ENCODE measurements at regions not wholly inside any gene's neighbourhood (a gene's known extent, or its start where the extent isn't known, plus 50 kb on each side); places are given as distances from the start of the nearest gene placed in this dataset.

DNA sequence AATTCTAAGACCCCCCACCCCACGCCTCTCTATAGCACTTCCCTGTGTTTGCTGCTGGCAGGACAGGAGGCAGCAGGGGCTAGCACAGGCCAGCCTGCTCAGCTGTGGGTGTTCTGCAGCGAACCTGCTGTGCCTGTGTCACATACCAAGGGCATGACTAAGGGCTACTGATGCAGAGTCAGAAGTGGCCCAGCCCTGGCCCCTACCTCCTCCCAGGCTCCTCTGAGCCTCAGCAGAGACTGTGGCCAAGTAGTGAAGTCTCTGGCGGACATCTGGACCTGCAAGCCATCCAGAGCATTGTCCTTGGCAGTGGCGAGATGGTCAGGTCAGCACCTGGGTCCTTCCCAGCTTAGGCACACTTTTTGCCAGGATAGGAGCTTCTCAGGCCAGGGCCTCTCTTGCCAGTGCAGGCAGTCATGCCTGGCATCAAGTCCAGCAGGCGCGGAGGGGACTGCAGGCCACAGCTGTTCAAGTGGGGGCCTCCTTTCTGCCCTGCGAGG lies 116.3 kb upstream of the RET start:
- BruUV-seq (replicated peaks), result no TSS peak
- Histone ChIP-seq H3K4me1 (ENCODE audit: insufficient read depth, low read length, poor library complexity, severe bottlenecking) (no peaks in the 10 kb centered on the region), H3K9me3 (ENCODE audit: low read depth, low read length, poor library complexity, severe bottlenecking) (no peaks in the 10 kb centered on the region), H3K4me3 (ENCODE audit: low read depth, low read length, poor library complexity, severe bottlenecking) (no peak overlapping the region), H3K36me3 (ENCODE audit: insufficient read depth, low read length, poor library complexity, severe bottlenecking) (no peaks in the 10 kb centered on the region), H3K27me3 (replicated peaks; ENCODE audit: insufficient read depth, low read depth, low read length, poor library complexity) (no peaks in the 10 kb centered on the region), H3K27ac (ENCODE audit: low read depth, low read length, poor library complexity, severe bottlenecking) (no peak overlapping the region)
- intact Hi-C loops (cut with micrococcal nuclease; ENCODE audit: unreplicated experiment), result no loop called here
- DNase-seq (ENCODE audit: low spot score), result no peak
- TF ChIP-seq, protein P1, sequence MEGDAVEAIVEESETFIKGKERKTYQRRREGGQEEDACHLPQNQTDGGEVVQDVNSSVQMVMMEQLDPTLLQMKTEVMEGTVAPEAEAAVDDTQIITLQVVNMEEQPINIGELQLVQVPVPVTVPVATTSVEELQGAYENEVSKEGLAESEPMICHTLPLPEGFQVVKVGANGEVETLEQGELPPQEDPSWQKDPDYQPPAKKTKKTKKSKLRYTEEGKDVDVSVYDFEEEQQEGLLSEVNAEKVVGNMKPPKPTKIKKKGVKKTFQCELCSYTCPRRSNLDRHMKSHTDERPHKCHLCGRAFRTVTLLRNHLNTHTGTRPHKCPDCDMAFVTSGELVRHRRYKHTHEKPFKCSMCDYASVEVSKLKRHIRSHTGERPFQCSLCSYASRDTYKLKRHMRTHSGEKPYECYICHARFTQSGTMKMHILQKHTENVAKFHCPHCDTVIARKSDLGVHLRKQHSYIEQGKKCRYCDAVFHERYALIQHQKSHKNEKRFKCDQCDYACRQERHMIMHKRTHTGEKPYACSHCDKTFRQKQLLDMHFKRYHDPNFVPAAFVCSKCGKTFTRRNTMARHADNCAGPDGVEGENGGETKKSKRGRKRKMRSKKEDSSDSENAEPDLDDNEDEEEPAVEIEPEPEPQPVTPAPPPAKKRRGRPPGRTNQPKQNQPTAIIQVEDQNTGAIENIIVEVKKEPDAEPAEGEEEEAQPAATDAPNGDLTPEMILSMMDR (conservative IDR thresholded peaks at IDR 0.05; ENCODE audit: low read depth, low read length), result no peak
- no peak for TF ChIP-seq EZH2 (IDR thresholded peaks at IDR 0.05; ENCODE audit: borderline replicate concordance, low read depth, low read length, poor library complexity, severe bottlenecking)
- CTCF ChIA-PET, result no interaction called here
- POLR2A ChIA-PET (ENCODE audit: low non-redundant PET), result no interaction called here

GRCh38 chr10:42960991-42961795 lies 115.7 kb upstream of the RET start:
- intact Hi-C loops (cut with micrococcal nuclease; ENCODE audit: unreplicated experiment), result no loop called here
- Histone ChIP-seq H3K4me1 (ENCODE audit: insufficient read depth, low read length, poor library complexity, severe bottlenecking) (no peaks in the 10 kb centered on the region), H3K4me3 (ENCODE audit: low read depth, low read length, poor library complexity, severe bottlenecking) (no peak overlapping the region), H3K36me3 (ENCODE audit: insufficient read depth, low read length, poor library complexity, severe bottlenecking) (no peaks in the 10 kb centered on the region), H3K9me3 (ENCODE audit: low read depth, low read length, poor library complexity, severe bottlenecking) (no peaks in the 10 kb centered on the region), H3K27me3 (replicated peaks; ENCODE audit: insufficient read depth, low read depth, low read length, poor library complexity) (no peaks in the 10 kb centered on the region), H3K27ac (ENCODE audit: low read depth, low read length, poor library complexity, severe bottlenecking) (no peak overlapping the region)
- BruUV-seq (replicated peaks), result no TSS peak
- ChIA-PET POLR2A (ENCODE audit: low non-redundant PET) (no interaction called here), CTCF (no interaction called here)
- TF ChIP-seq EZH2 (IDR thresholded peaks at IDR 0.05; ENCODE audit: borderline replicate concordance, low read depth, low read length, poor library complexity, severe bottlenecking), result no peak
- TF ChIP-seq, protein P1 (conservative IDR thresholded peaks at IDR 0.05; ENCODE audit: low read depth, low read length), result no peak
- no peak for DNase-seq (ENCODE audit: low spot score)

DNA sequence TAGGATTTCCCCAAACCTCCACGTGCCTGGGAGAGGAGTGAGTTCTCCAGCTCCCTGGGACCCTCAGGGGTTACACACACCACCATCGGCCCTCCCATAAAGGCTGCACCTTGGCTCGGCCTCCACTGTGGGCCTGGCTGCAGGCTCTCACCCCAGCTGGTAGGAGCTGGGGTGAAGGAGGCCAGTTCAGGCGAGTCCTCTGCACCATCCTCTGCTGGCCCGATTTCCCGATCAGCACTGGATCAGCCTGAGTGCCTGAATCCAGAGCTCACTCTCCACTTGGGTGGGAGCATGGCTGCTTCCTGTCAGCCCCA lies 115.1 kb upstream of the RET start:
- CTCF ChIA-PET, result no interaction called here
- H3K27ac ChIP-seq (ENCODE audit: low read depth, low read length, poor library complexity, severe bottlenecking), result no peak overlapping the region
- H3K4me1 ChIP-seq (ENCODE audit: insufficient read depth, low read length, poor library complexity, severe bottlenecking), result no peaks in the 10 kb centered on the region
- BruUV-seq (replicated peaks), result no TSS peak
- H3K9me3 ChIP-seq (ENCODE audit: low read depth, low read length, poor library complexity, severe bottlenecking), result no peaks in the 10 kb centered on the region
- intact Hi-C loops (cut with micrococcal nuclease; ENCODE audit: unreplicated experiment), result no loop called here
- POLR2A ChIA-PET (ENCODE audit: low non-redundant PET), result no interaction called here
- DNase-seq (ENCODE audit: low spot score), result no peak
- no peaks in the 10 kb centered on the region for H3K36me3 ChIP-seq (ENCODE audit: insufficient read depth, low read length, poor library complexity, severe bottlenecking)
- no peak overlapping the region for H3K4me3 ChIP-seq (ENCODE audit: low read depth, low read length, poor library complexity, severe bottlenecking)
- no peak for TF ChIP-seq EZH2 (IDR thresholded peaks at IDR 0.05; ENCODE audit: borderline replicate concordance, low read depth, low read length, poor library complexity, severe bottlenecking)
- TF ChIP-seq, protein P1 (conservative IDR thresholded peaks at IDR 0.05; ENCODE audit: low read depth, low read length), result no peak
- H3K27me3 ChIP-seq (replicated peaks; ENCODE audit: insufficient read depth, low read depth, low read length, poor library complexity), result no peaks in the 10 kb centered on the region

All from A673 (cell line).